Upper lobe of left lung (tissue), 6 donors: ENCODE measurements at regions not wholly inside any gene's neighbourhood (a gene's known extent, or its start where the extent isn't known, plus 50 kb on each side); places are given as distances from the start of the nearest gene placed in this dataset.

Experiments
- ATAC-seq, 2 donors: fragments of 200-7000 bp; cut with Tn5 transposase; one replicate each; pipeline ENCODE4 v1.9.1; 2022; ENCODE audit warnings: mild to moderate bottlenecking in 2 of 2, moderate library complexity in 2 of 2; ENCODE audit not compliant: low FRiP score in 2 of 2
- DNase-seq, 2 donors: peaks; one replicate each; pipeline ENCODE4 v3.0.0-alpha.2; 2019 to 2020
- H3K27ac ChIP-seq, 4 donors: fragments of 200-600 bp; sonication (generic); one replicate each; pipeline ENCODE4 v1.5.1; 2016 to 2019
- H3K27me3 ChIP-seq, 4 donors: fragments of 200-600 bp; sonication (generic); one replicate each; pipeline ENCODE4 v1.5.1; 2017 to 2019
- H3K36me3 ChIP-seq, 4 donors: fragments of 200-600 bp; sonication (generic); one replicate each; pipeline ENCODE4 v1.5.1; 2016 to 2019
- H3K4me1 ChIP-seq, 4 donors: fragments of 200-600 bp; sonication (generic); one replicate each; pipeline ENCODE4 v1.5.1; 2018 to 2019
- H3K4me3 ChIP-seq, 4 donors: fragments of 200-600 bp; sonication (generic); one replicate each; pipeline ENCODE4 v1.5.1; 2017 to 2019; ENCODE audit warnings: mild to moderate bottlenecking in 2 of 4, moderate library complexity in 1 of 4
- H3K9me3 ChIP-seq, 4 donors: fragments of 200-600 bp; sonication (generic); one replicate each; pipeline ENCODE4 v1.5.1; 2018 to 2019
- CTCF ChIP-seq, 6 experiments: fragments of 450-650 bp in 4 of 6; fragments of 200-600 bp in 2 of 6; sonication (generic) in 2 of 6; IDR thresholded peaks; one replicate each; pipeline ENCODE4 v1.5.1; 2016 to 2019; ENCODE audit warnings: antibody characterized with exemption in 6 of 6
- EP300 ChIP-seq, 4 donors: sonication (generic); formaldehyde crosslinking; IDR thresholded peaks; one replicate each; pipeline ENCODE4 v1.5.1; 2017; ENCODE audit warnings: antibody characterized with exemption in 4 of 4, control low read depth in 2 of 4
- POLR2A ChIP-seq, 4 donors: fragments of 450-650 bp; IDR thresholded peaks; one replicate each; pipeline ENCODE4 v1.5.1; 2016 to 2017; ENCODE audit warnings: antibody characterized with exemption in 4 of 4, mild to moderate bottlenecking in 2 of 4
- POLR2AphosphoS5 ChIP-seq, 2 donors: sonication (generic); formaldehyde crosslinking; IDR thresholded peaks; one replicate each; pipeline ENCODE4 v1.5.1; 2017; ENCODE audit warnings: antibody characterized with exemption in 2 of 2
- WGBS, 2 donors: methylation state at CpG; one replicate each; pipeline ENCODE4 v1.1.5; 2017 to 2018; 5-methylcytosine and 5-hydroxymethylcytosine counted together
- donor health status: DM: no; HTN: no; CAD: no; lungs with moderate emphysema.
- donor health status: DM: no; HTN: yes; CAD: no; lungs with severe emphysema.

GRCh38 chr20:6863355-6863754 is 95.9 kb downstream of the BMP2 start:
- TF ChIP-seq EP300 (IDR thresholded peaks at IDR 0.05) = no peak
- no peak for TF ChIP-seq CTCF (IDR thresholded peaks at IDR 0.05)
- TF ChIP-seq POLR2AphosphoS5 (IDR thresholded peaks at IDR 0.05) = no peak
- no peak for TF ChIP-seq POLR2A (IDR thresholded peaks at IDR 0.05)
- 88 to 90% methylated on average over 2 of the region's 2 CpGs for WGBS, 2 donors
- H3K27me3 ChIP-seq = no peaks in the 10 kb centered on the region
- H3K36me3 ChIP-seq = no peaks in the 10 kb centered on the region
- ATAC-seq (no peak), DNase-seq (no peak)
- no peak overlapping the region for H3K27ac ChIP-seq
- H3K4me3 ChIP-seq = no peak overlapping the region
- no peaks in the 10 kb centered on the region for H3K4me1 ChIP-seq
- H3K9me3 ChIP-seq = no peaks in the 10 kb centered on the region

GRCh38 chr20:6863798-6864201 is 96.3 kb downstream of the BMP2 start:
- no peak for TF ChIP-seq EP300 (IDR thresholded peaks at IDR 0.05)
- no peak for TF ChIP-seq CTCF (IDR thresholded peaks at IDR 0.05)
- no peak for TF ChIP-seq POLR2AphosphoS5 (IDR thresholded peaks at IDR 0.05)
- TF ChIP-seq POLR2A (IDR thresholded peaks at IDR 0.05) = no peak
- Histone ChIP-seq H3K4me3 (no peak overlapping the region), H3K4me1 (no peaks in the 10 kb centered on the region), H3K27me3 (no peaks in the 10 kb centered on the region), H3K36me3 (no peaks in the 10 kb centered on the region), H3K27ac (no peak overlapping the region), H3K9me3 (no peaks in the 10 kb centered on the region)
- ATAC-seq (no peak), DNase-seq (no peak)
- 47 to 52% methylated on average over 7 of the region's 7 CpGs for WGBS, 2 donors

GRCh38 chr20:6864740-6865139 is 97.3 kb downstream of the BMP2 start:
- H3K36me3 ChIP-seq = no peaks in the 10 kb centered on the region
- TF ChIP-seq CTCF (IDR thresholded peaks at IDR 0.05) = no peak
- no peak for TF ChIP-seq EP300 (IDR thresholded peaks at IDR 0.05)
- TF ChIP-seq POLR2AphosphoS5 (IDR thresholded peaks at IDR 0.05) = no peak
- TF ChIP-seq POLR2A (IDR thresholded peaks at IDR 0.05) = no peak
- DNase-seq (no peak), ATAC-seq (no peak)
- no peaks in the 10 kb centered on the region for H3K27me3 ChIP-seq
- H3K4me1 ChIP-seq = no peaks in the 10 kb centered on the region
- WGBS, 2 donors = 51 to 59% methylated on average over 5 of the region's 5 CpGs
- no peak overlapping the region for H3K27ac ChIP-seq
- no peaks in the 10 kb centered on the region for H3K9me3 ChIP-seq
- no peak overlapping the region for H3K4me3 ChIP-seq

- TF ChIP-seq CTCF (IDR thresholded peaks at IDR 0.05) (no peak), EP300 (IDR thresholded peaks at IDR 0.05) (no peak), POLR2AphosphoS5 (IDR thresholded peaks at IDR 0.05) (no peak), POLR2A (IDR thresholded peaks at IDR 0.05) (no peak)
- H3K27ac ChIP-seq = no peak overlapping the region
Observed at GRCh38 chr20:6866741-6867140, 99.3 kb downstream of the BMP2 start.

GRCh38 chr20:6868861-6869260 is 101.4 kb downstream of the BMP2 start:
- no peaks in the 10 kb centered on the region for H3K9me3 ChIP-seq
- no peaks in the 10 kb centered on the region for H3K4me1 ChIP-seq
- WGBS, 2 donors = 64 to 72% methylated on average over 7 of the region's 7 CpGs
- H3K4me3 ChIP-seq = no peak overlapping the region
- no peak for TF ChIP-seq POLR2A (IDR thresholded peaks at IDR 0.05)
- no peak for TF ChIP-seq EP300 (IDR thresholded peaks at IDR 0.05)
- no peak for TF ChIP-seq CTCF (IDR thresholded peaks at IDR 0.05)
- TF ChIP-seq POLR2AphosphoS5 (IDR thresholded peaks at IDR 0.05) = no peak
- DNase-seq (peak in 1 of 2 donors; percentile 43), ATAC-seq (no peak)
- H3K27me3 ChIP-seq = no peaks in the 10 kb centered on the region
- H3K36me3 ChIP-seq = no peaks in the 10 kb centered on the region
- no peak overlapping the region for H3K27ac ChIP-seq

More at GRCh38 chr20:6866741-6867140, 99.3 kb downstream of the BMP2 start:
- no peaks in the 10 kb centered on the region for H3K27me3 ChIP-seq
- ATAC-seq = no peak
- no peaks in the 10 kb centered on the region for H3K36me3 ChIP-seq
- H3K4me3 ChIP-seq = no peak overlapping the region
- no peak for DNase-seq
- H3K4me1 ChIP-seq = no peaks in the 10 kb centered on the region
- no peaks in the 10 kb centered on the region for H3K9me3 ChIP-seq
- 21 to 35% methylated on average over 3 of the region's 3 CpGs for WGBS, 2 donors
